ENCODE measurements at regions not wholly inside any gene's neighbourhood (a gene's known extent, or its start where the extent isn't known, plus 50 kb on each side); places are given as distances from the start of the nearest gene placed in this dataset.

GRCh38 chr10:44284198-44285084, 100.5 kb downstream of the CXCL12 start:
- no peak for TF ChIP-seq CTCF (conservative IDR thresholded peaks at IDR 0.05; ENCODE audit: low read length)
- no peak for TF ChIP-seq EZH2phosphoT487 (IDR thresholded peaks at IDR 0.05; ENCODE audit: borderline replicate concordance)
